Heart right ventricle (tissue), 16 donors: ENCODE measurements at regions not wholly inside any gene's neighbourhood (a gene's known extent, or its start where the extent isn't known, plus 50 kb on each side); places are given as distances from the start of the nearest gene placed in this dataset.

Source experiments
- ATAC-seq, 8 donors: fragments of 200-7000 bp; cut with Tn5 transposase; one replicate each; pipeline ENCODE4 v1.9.1; 2020; ENCODE audit warnings: mild to moderate bottlenecking in 8 of 8, moderate library complexity in 8 of 8, moderate number of reproducible peaks in 1 of 8
- DNase-seq, 2 donors: peaks; one replicate each; pipeline ENCODE4 v3.0.0-alpha.2; 2020
- H3K27ac ChIP-seq, 10 donors: fragments of 200-600 bp; sonication (generic) in 2 of 10; one replicate each; pipeline versions ENCODE4 v1.5.0 to v1.8.0; 2020 to 2022; ENCODE audit warnings: mild to moderate bottlenecking in 3 of 10
- H3K27me3 ChIP-seq, 7 donors: fragments of 200-600 bp; one replicate each; pipeline ENCODE4 v1.8.0; 2021 to 2022; ENCODE audit warnings: mild to moderate bottlenecking in 2 of 7
- H3K36me3 ChIP-seq, 9 donors: fragments of 200-600 bp; sonication (generic) in 1 of 9; one replicate each; pipeline versions ENCODE4 v1.5.0 to v1.8.0; 2020 to 2022; ENCODE audit warnings: mild to moderate bottlenecking in 2 of 9
- H3K4me1 ChIP-seq, 9 donors: fragments of 200-600 bp; sonication (generic) in 1 of 9; one replicate each; pipeline versions ENCODE4 v1.5.0 to v1.8.0; 2020 to 2022; ENCODE audit warnings: mild to moderate bottlenecking in 4 of 9
- H3K4me3 ChIP-seq, 10 donors: fragments of 200-600 bp; sonication (generic) in 2 of 10; one replicate each; pipeline versions ENCODE4 v1.5.0 to v1.8.0; 2020 to 2022; ENCODE audit warnings: mild to moderate bottlenecking in 7 of 10, moderate library complexity in 2 of 10
- H3K9me3 ChIP-seq, 11 donors: fragments of 200-600 bp in 10 of 11; sonication (generic) in 2 of 11; one replicate each; pipeline versions ENCODE4 v1.5.0 to v1.8.0; 2013 to 2022; ENCODE audit warnings: mild to moderate bottlenecking in 2 of 11, control low read depth in 1 of 11, moderate library complexity in 1 of 11
- WGBS, 2 donors: extraction: QIAGEN DNeasy Blood & Tissue Kit; methylation state at CpG; one replicate each; pipeline ENCODE4 v1.1.7; 2013; ENCODE audit warnings: inconsistent platforms in 1 of 2; 5-methylcytosine and 5-hydroxymethylcytosine counted together
- intact Hi-C, 10 donors: fragments of 100-400 bp; cut with DNase I; formaldehyde crosslinking; loops; one replicate each; pipeline versions ENCODE4 v1.11.1 to v1.14.2; 2022
- TF ChIP-seq, protein P1 (sequence below), 9 donors: fragments of 200-600 bp; sonication (generic) in 2 of 9; IDR thresholded peaks; one replicate each; pipeline versions ENCODE4 v1.5.0 to v1.8.0; 2021 to 2022; ENCODE audit warnings: antibody characterized with exemption in 9 of 9, mild to moderate bottlenecking in 5 of 9, moderate library complexity in 1 of 9
- donor health status: Arrhythmogenic right ventricular cardiomyopathy.
- donor health status: ischemic (EF 13 %, LVEDD 7.1; RV severe dilation, severe dysfunction).
- donor health status: healthy with polysubstance abuse.
- donor health status: DM: no; HTN: yes; CAD: no.
- donor health status: DM: no; HTN: no; CAD: no.
- donor health status: ischemic (EF 25% LVEDD 6.9; RV normal size, moderate dysfunction).
- donor health status: ischemic (EF 25% LVEDD 5.7; RV mildly dilated, moderate dysfunction).
- donor health status: healthy.
- donor health status: DM: yes; HTN: yes; CAD: no.
- donor health status: Ischemic cardiomyopathy.
- donor health status: ischemic (EF 35%, LVEDD 5.7; RV mildly dilated, moderate dysfunction).
- donor health status: nonischemic (EF 11% LVEDD 7.7; RV severe dilation, severe dysfunction).
- donor health status: DM: yes; HTN: yes; CAD: no.
- donor health status: PGD.
- donor health status: ischemic (EF 29% LVEDD 5.4; RV normal size, mild dysfunction).
- donor health status: nonischemic (EF 23%, LVEDD 6.1; RV moderate dilation, normal function).

DNA sequence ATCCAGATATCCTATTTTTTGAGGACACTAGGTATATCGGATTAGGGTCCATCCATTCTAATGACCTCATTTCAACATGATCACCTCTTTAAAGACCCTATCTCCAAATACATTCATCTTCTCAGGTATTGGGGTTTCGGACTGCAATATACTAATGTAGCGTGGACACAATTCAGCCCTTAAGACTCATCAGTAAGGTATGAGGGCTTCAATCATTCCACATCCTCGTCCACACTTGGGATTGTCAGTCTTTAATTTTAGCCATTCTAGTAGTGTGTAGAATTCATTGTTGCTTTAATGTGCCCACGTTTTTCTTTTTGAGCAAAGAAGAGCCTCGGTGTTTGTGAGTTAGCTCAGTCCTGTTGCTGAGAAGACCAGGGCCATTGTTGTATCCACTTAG is 177.0 kb upstream of the TBX3 start:
- DNase-seq: no peak
- 86 to 90% methylated on average over 6 of the region's 6 CpGs for WGBS, 2 donors
- H3K27me3 ChIP-seq: peaks cover 0 to 9% (median 5%) of the 10 kb centered on the region in 7 donors
- no peak for ATAC-seq
- H3K27ac ChIP-seq: no peak overlapping the region
- intact Hi-C loops: no loop called here
- TF ChIP-seq, protein P1, sequence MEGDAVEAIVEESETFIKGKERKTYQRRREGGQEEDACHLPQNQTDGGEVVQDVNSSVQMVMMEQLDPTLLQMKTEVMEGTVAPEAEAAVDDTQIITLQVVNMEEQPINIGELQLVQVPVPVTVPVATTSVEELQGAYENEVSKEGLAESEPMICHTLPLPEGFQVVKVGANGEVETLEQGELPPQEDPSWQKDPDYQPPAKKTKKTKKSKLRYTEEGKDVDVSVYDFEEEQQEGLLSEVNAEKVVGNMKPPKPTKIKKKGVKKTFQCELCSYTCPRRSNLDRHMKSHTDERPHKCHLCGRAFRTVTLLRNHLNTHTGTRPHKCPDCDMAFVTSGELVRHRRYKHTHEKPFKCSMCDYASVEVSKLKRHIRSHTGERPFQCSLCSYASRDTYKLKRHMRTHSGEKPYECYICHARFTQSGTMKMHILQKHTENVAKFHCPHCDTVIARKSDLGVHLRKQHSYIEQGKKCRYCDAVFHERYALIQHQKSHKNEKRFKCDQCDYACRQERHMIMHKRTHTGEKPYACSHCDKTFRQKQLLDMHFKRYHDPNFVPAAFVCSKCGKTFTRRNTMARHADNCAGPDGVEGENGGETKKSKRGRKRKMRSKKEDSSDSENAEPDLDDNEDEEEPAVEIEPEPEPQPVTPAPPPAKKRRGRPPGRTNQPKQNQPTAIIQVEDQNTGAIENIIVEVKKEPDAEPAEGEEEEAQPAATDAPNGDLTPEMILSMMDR (IDR thresholded peaks at IDR 0.05): no peak
- no peak overlapping the region for H3K4me3 ChIP-seq
- peaks cover 0 to 21% (median 0%) of the 10 kb centered on the region in 11 donors for H3K9me3 ChIP-seq
- H3K4me1 ChIP-seq: peaks cover 0 to 9% (median 0%) of the 10 kb centered on the region in 9 donors
- no peaks in the 10 kb centered on the region for H3K36me3 ChIP-seq

DNA sequence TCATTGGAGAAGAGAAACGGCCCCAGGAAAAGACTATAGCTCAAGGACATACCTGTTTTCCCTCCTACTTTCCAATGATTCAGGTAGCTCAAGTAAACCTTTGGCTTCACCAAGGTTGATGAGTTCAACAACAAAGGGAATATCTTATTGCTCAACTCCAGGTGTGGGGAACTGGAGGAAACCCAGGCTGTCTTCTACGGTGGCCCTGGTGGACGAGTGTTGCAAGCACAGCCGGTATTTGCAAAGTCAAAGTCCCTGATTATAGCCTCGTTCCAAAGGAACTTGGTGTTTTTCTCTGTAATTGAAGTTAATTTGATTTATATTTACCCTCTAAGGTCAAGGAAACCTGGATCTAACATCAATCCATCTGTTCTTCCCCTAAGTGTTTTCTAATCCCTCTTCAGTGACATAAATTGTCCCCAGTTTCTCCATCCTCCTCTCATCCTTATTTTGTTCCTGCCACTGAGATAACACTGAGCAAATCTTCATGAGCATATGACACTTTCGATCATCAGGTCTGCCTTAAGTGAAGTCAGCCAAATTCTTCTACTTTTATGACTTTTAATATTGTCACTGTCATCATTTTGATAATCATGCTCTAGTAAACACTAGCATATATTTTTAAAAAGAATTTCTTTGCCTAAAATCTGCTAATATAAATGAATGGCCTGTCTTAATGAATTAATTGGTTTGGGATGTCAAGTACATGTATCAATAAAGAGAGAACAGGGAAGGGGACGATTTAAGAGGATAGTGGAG is 174.6 kb upstream of the TBX3 start:
- Histone ChIP-seq H3K27ac (no peak overlapping the region), H3K9me3 (peaks cover 0 to 21% (median 0%) of the 10 kb centered on the region in 11 donors), H3K4me1 (no peaks in the 10 kb centered on the region), H3K4me3 (no peak overlapping the region), H3K36me3 (no peaks in the 10 kb centered on the region), H3K27me3 (peaks cover 0 to 5% (median 0%) of the 10 kb centered on the region in 7 donors)
- intact Hi-C loops: no loop called here
- TF ChIP-seq, protein P1 (IDR thresholded peaks at IDR 0.05): peak in 1 of 9 donors; percentile 6
- no peak for DNase-seq
- WGBS, 2 donors: 63 to 71% methylated on average over 7 of the region's 7 CpGs
- no peak for ATAC-seq

DNA sequence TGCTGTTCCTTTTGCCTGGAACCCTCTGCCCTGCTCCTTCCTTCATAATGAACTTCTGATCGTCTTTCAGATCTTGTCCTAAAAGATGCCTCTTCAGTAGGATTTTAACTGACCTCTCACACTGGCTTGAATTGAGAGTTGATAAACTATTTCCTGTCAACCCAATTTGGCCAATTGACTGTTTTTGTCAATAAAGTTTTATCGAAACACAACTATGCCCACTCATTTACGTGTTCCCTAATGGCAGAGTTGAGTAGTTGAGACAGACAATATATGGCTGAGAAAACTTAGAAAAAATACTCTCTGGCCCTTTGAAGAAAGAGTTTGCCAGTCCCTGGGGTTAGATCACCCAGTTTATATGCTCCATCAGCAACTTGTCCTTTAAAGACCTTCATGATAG is 171.7 kb upstream of the TBX3 start:
- 90 to 93% methylated on average over 3 of the region's 3 CpGs for WGBS, 2 donors
- Histone ChIP-seq H3K36me3 (no peaks in the 10 kb centered on the region), H3K4me3 (no peak overlapping the region), H3K27ac (no peak overlapping the region), H3K27me3 (peaks cover 0 to 5% (median 0%) of the 10 kb centered on the region in 7 donors), H3K9me3 (peaks cover 0 to 14% (median 0%) of the 10 kb centered on the region in 11 donors), H3K4me1 (no peaks in the 10 kb centered on the region)
- intact Hi-C loops: no loop called here
- ATAC-seq (no peak), DNase-seq (no peak)
- TF ChIP-seq, protein P1 (IDR thresholded peaks at IDR 0.05): no peak

DNA sequence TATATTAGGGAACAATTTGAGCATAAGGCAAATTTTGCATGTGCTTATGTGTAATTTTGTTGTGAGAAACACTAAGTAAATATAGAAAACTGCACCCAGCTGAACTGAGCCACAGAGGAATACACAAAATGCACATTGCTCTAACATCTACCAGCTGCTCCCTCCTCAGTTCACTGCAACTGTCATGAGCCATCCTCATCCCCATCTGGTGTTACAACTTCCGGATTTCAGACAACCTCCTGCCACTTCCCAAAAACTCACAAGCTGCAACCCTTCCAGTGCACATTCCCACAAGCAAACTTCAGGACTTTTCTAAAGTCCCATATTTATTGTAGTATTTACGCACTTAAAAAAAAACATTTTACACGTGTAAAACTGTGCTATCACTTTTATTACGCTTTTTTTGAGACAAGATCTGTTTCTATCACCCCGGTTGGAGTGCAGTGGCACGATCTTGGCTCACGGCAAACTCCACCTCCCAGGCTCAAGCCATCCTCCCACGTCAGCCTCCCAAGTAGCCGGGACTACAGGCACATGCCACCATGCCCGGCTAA is 169.1 kb upstream of the TBX3 start:
- H3K36me3 ChIP-seq: no peaks in the 10 kb centered on the region
- no peak overlapping the region for H3K4me3 ChIP-seq
- H3K27ac ChIP-seq: no peak overlapping the region
- peaks cover 0 to 12% (median 0%) of the 10 kb centered on the region in 7 donors for H3K27me3 ChIP-seq
- ATAC-seq: peak in 1 of 8 donors; percentile 59
- WGBS, 2 donors: 68 to 73% methylated on average over 10 of the region's 10 CpGs
- peak in 1 of 2 donors; percentile 5 for DNase-seq
- intact Hi-C loops: loop anchor here in 1 of 10 donors (5.0 kb wide), 1 partner anchor 459 kb away; no protein-coding TSS in a partner anchor
- peaks cover 0 to 8% (median 0%) of the 10 kb centered on the region in 11 donors for H3K9me3 ChIP-seq
- peaks cover 0 to 4% (median 0%) of the 10 kb centered on the region in 9 donors for H3K4me1 ChIP-seq
- TF ChIP-seq, protein P1 (IDR thresholded peaks at IDR 0.05): no peak
